ENCODE measurements at regions not wholly inside any gene's neighbourhood (a gene's known extent, or its start where the extent isn't known, plus 50 kb on each side); places are given as distances from the start of the nearest gene placed in this dataset.

DNA sequence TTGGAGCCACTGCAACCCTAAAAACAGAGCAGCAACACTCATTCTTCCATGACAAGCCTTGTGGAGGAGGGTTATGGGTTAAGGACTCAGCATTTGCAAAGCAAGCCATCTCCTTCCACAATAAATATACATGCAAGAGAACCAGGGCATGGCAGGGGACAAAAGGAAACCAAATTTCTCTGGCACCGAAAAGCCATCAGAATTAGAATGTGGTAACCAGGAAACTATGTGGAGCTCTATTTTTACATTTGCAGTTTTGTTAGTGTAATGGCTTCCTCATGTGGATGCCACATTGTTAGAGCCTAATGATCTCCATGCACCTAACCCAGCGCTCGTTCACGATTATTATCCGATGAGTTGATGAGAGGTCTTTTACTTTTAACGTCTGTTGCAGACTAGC, 91.7 kb downstream of the NAV1 start:
- DNase-seq: no peak
- 95% methylated on average over 6 of the region's 6 CpGs for WGBS (ENCODE audit: low lambda C conversion rate)
- Histone ChIP-seq H3K9me3 (no peaks in the 10 kb centered on the region), H3K4me2 (no peak overlapping the region), H2AFZ (ENCODE audit: low read depth) (no peak overlapping the region), H3K9me2 (no peaks in the 10 kb centered on the region), H3K79me2 (ENCODE audit: insufficient read depth) (peaks cover 99% of the 10 kb centered on the region), H3F3A (replicated peaks; ENCODE audit: insufficient read depth) (peaks cover 28% of the 10 kb centered on the region), H3K9ac (no peak overlapping the region), H3K27ac (ENCODE audit: low read depth in 2 of 2, low read length in 1 of 2) (peak overlapping the region in 1 of 2 experiments; percentile 40; a peak in 1 of 4 replicates), H3K36me3 (replicated peaks in 1 of 2; ENCODE audit: control insufficient read depth in 1 of 2, insufficient read depth in 2 of 2, low read length in 1 of 2) (peaks cover 45 to 67% of the 10 kb centered on the region in 2 experiments), H3K4me1 (ENCODE audit: control insufficient read depth in 1 of 2, insufficient read depth in 2 of 2, low read depth in 1 of 2, low read length in 1 of 2) (peaks cover 25 to 30% of the 10 kb centered on the region in 2 experiments), H4K20me1 (ENCODE audit: insufficient read depth) (peaks cover 67% of the 10 kb centered on the region), H3K27me3 (ENCODE audit: insufficient read depth) (no peaks in the 10 kb centered on the region), H3K4me3 (ENCODE audit: low read depth in 2 of 2, low read length in 1 of 2) (no peak overlapping the region)
- TF ChIP-seq NFIC (IDR thresholded peaks at IDR 0.05; ENCODE audit: borderline replicate concordance): no peak
- TF ChIP-seq GATA2 (CRISPR knock-in tag; IDR thresholded peaks at IDR 0.05): no peak
- TF ChIP-seq ELF1 (IDR thresholded peaks at IDR 0.05): no peak
- no peak for TF ChIP-seq NRF1 (IDR thresholded peaks at IDR 0.05; ENCODE audit: low read depth, low read length)
- TF ChIP-seq SIN3A (IDR thresholded peaks at IDR 0.05; ENCODE audit: borderline replicate concordance, low read depth, low read length): no peak
- TF ChIP-seq EP300 (IDR thresholded peaks at IDR 0.05; ENCODE audit: borderline replicate concordance in 1 of 2, low read depth in 1 of 2, low read length in 1 of 2): no peak
- ChIA-PET POLR2A (no interaction called here), CTCF (interaction anchor here (1.3 kb wide), 1 partner anchor 18 kb away, joined by 3 read pairs; no protein-coding TSS in a partner anchor)

GRCh38 chr1:201631037-201631436, 92.1 kb downstream of the NAV1 start:
- no peaks in the 10 kb centered on the region for H3K27me3 ChIP-seq (ENCODE audit: insufficient read depth)
- H3K27ac ChIP-seq (ENCODE audit: low read depth in 2 of 2, low read length in 1 of 2): peak overlapping the region in 1 of 2 experiments; percentile 40; a peak in 1 of 4 replicates
- DNase-seq: no peak
- TF ChIP-seq, protein P1, sequence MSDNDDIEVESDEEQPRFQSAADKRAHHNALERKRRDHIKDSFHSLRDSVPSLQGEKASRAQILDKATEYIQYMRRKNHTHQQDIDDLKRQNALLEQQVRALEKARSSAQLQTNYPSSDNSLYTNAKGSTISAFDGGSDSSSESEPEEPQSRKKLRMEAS (IDR thresholded peaks at IDR 0.05; ENCODE audit: low read depth): no peak
- TF ChIP-seq POLR2AphosphoS5 (IDR thresholded peaks at IDR 0.05; ENCODE audit: low read depth, low read length) (no peak), RFX5 (IDR thresholded peaks at IDR 0.05; ENCODE audit: low read length) (no peak), TEAD4 (IDR thresholded peaks at IDR 0.05; ENCODE audit: borderline replicate concordance, insufficient read depth) (no peak), GATA2 (CRISPR knock-in tag; IDR thresholded peaks at IDR 0.05) (no peak), SIN3A (IDR thresholded peaks at IDR 0.05; ENCODE audit: borderline replicate concordance, low read depth, low read length) (no peak), NFIC (IDR thresholded peaks at IDR 0.05; ENCODE audit: borderline replicate concordance) (no peak), EP300 (IDR thresholded peaks at IDR 0.05; ENCODE audit: borderline replicate concordance in 1 of 2, low read depth in 1 of 2, low read length in 1 of 2) (no peak), ZBTB33 (IDR thresholded peaks at IDR 0.05; ENCODE audit: borderline replicate concordance, low read depth) (no peak), GABPA (IDR thresholded peaks at IDR 0.05; ENCODE audit: low read depth) (no peak), TAF1 (IDR thresholded peaks at IDR 0.05; ENCODE audit: borderline replicate concordance, low read depth, low read length) (no peak), REST (IDR thresholded peaks at IDR 0.05; ENCODE audit: low read depth, low read length) (no peak), USF1 (IDR thresholded peaks at IDR 0.05; ENCODE audit: borderline replicate concordance, low read depth) (no peak)
- TF ChIP-seq, protein P2, sequence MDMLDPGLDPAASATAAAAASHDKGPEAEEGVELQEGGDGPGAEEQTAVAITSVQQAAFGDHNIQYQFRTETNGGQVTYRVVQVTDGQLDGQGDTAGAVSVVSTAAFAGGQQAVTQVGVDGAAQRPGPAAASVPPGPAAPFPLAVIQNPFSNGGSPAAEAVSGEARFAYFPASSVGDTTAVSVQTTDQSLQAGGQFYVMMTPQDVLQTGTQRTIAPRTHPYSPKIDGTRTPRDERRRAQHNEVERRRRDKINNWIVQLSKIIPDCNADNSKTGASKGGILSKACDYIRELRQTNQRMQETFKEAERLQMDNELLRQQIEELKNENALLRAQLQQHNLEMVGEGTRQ (IDR thresholded peaks at IDR 0.05; ENCODE audit: borderline replicate concordance, low read depth, low read length): no peak
- H3K4me3 ChIP-seq (ENCODE audit: low read depth in 2 of 2, low read length in 1 of 2): no peak overlapping the region
- 94% methylated on average over 7 of the region's 7 CpGs for WGBS (ENCODE audit: low lambda C conversion rate)
- peaks cover 99% of the 10 kb centered on the region for H3K79me2 ChIP-seq (ENCODE audit: insufficient read depth)
- H3K4me2 ChIP-seq: no peak overlapping the region
- ChIA-PET POLR2A (no interaction called here), CTCF (interaction anchor here (0.8 to 1.3 kb wide), 3 partner anchors 12 to 73 kb away, joined by 3 to 4 read pairs (median 3); no protein-coding TSS in a partner anchor)
- H3F3A ChIP-seq (replicated peaks; ENCODE audit: insufficient read depth): peaks cover 28% of the 10 kb centered on the region
- no peak overlapping the region for H3K9ac ChIP-seq
- peaks cover 50 to 66% of the 10 kb centered on the region in 2 experiments for H3K36me3 ChIP-seq (replicated peaks in 1 of 2; ENCODE audit: control insufficient read depth in 1 of 2, insufficient read depth in 2 of 2, low read length in 1 of 2)
- peaks cover 25 to 30% of the 10 kb centered on the region in 2 experiments; a peak in 3 of 4 replicates for H3K4me1 ChIP-seq (ENCODE audit: control insufficient read depth in 1 of 2, insufficient read depth in 2 of 2, low read depth in 1 of 2, low read length in 1 of 2)
- peaks cover 67% of the 10 kb centered on the region; the same call in 1 of the 2 replicates for H4K20me1 ChIP-seq (ENCODE audit: insufficient read depth)
- H2AFZ ChIP-seq (ENCODE audit: low read depth): no peak overlapping the region
- no peaks in the 10 kb centered on the region for H3K9me3 ChIP-seq
- H3K9me2 ChIP-seq: no peaks in the 10 kb centered on the region
